ENCODE measurements at regions not wholly inside any gene's neighbourhood (a gene's known extent, or its start where the extent isn't known, plus 50 kb on each side); places are given as distances from the start of the nearest gene placed in this dataset.

- TF ChIP-seq PPARA (CRISPR knock-in tag; IDR thresholded peaks at IDR 0.05; ENCODE audit: borderline replicate concordance) (no peak), ZFP3 (CRISPR knock-in tag; IDR thresholded peaks at IDR 0.05) (no peak), ZC3H10 (CRISPR knock-in tag; IDR thresholded peaks at IDR 0.05) (no peak), PATZ1 (CRISPR knock-in tag; IDR thresholded peaks at IDR 0.05; ENCODE audit: borderline replicate concordance) (no peak)
Observed at GRCh38 chr1:194164755-194165154, 978.3 kb upstream of the B3GALT2 start.
